Activated T-cell treated with anti-CD3 and anti-CD28 coated beads, Interleukin-2, amount 50 U/mL, for 24 hours (primary cell): ENCODE measurements at regions not wholly inside any gene's neighbourhood (a gene's known extent, or its start where the extent isn't known, plus 50 kb on each side); places are given as distances from the start of the nearest gene placed in this dataset.

ENCODE experiments used
- DNase-seq: peaks from one replicate; pipeline ENCODE4 v3.0.0-alpha.2; 2020
- H3K27ac Mint-ChIP-seq: 2 replicates; pipeline ENCODE4 v1.8.0; 2020; ENCODE audit warnings: mild to moderate bottlenecking, mixed read lengths
- H3K27me3 Mint-ChIP-seq: 2 replicates; pipeline ENCODE4 v1.8.0; 2020; ENCODE audit warnings: mixed read lengths
- H3K36me3 Mint-ChIP-seq: 2 replicates; pipeline ENCODE4 v1.8.0; 2020; ENCODE audit warnings: low read depth, mixed read lengths
- H3K4me1 Mint-ChIP-seq: 2 replicates; pipeline ENCODE4 v1.8.0; 2020; ENCODE audit warnings: low read depth, mixed read lengths
- H3K4me3 Mint-ChIP-seq: 2 replicates; pipeline ENCODE4 v1.8.0; 2020; ENCODE audit warnings: mild to moderate bottlenecking, moderate library complexity, mixed read lengths
- H3K9me3 Mint-ChIP-seq: 2 replicates; pipeline ENCODE4 v1.8.0; 2020; ENCODE audit warnings: mixed read lengths

- Mint-ChIP-seq H3K27ac (no peak overlapping the region), H3K4me3 (no peak overlapping the region), H3K36me3 (no peaks in the 10 kb centered on the region), H3K4me1 (no peaks in the 10 kb centered on the region), H3K9me3 (no peaks in the 10 kb centered on the region), H3K27me3 (no peaks in the 10 kb centered on the region)
- DNase-seq = no peak
These were observed 559.2 kb downstream of the TNS1 start for GRCh38 chr2:217443601-217444000.

- Mint-ChIP-seq H3K36me3 (no peaks in the 10 kb centered on the region), H3K27me3 (no peaks in the 10 kb centered on the region)
These were observed 562.8 kb downstream of the TNS1 start for GRCh38 chr2:217440000-217440399.

GRCh38 chr2:217438821-217439220 lies 564.0 kb downstream of the TNS1 start:
- DNase-seq = no peak
- Mint-ChIP-seq H3K27ac (no peak overlapping the region), H3K27me3 (no peaks in the 10 kb centered on the region), H3K4me3 (no peak overlapping the region), H3K4me1 (peaks cover 7% of the 10 kb centered on the region), H3K9me3 (no peaks in the 10 kb centered on the region), H3K36me3 (no peaks in the 10 kb centered on the region)

More at GRCh38 chr2:217440000-217440399, 562.8 kb downstream of the TNS1 start:
- Mint-ChIP-seq H3K27ac (no peak overlapping the region), H3K4me3 (no peak overlapping the region), H3K9me3 (no peaks in the 10 kb centered on the region), H3K4me1 (no peaks in the 10 kb centered on the region)
- no peak for DNase-seq

GRCh38 chr2:217438136-217438535 lies 564.7 kb downstream of the TNS1 start:
- Mint-ChIP-seq H3K27ac (no peak overlapping the region), H3K9me3 (no peaks in the 10 kb centered on the region), H3K36me3 (no peaks in the 10 kb centered on the region), H3K4me1 (peaks cover 13% of the 10 kb centered on the region), H3K4me3 (no peak overlapping the region), H3K27me3 (no peaks in the 10 kb centered on the region)
- no peak for DNase-seq

- Mint-ChIP-seq H3K4me3 (no peak overlapping the region), H3K9me3 (no peaks in the 10 kb centered on the region)
These were observed 565.4 kb downstream of the TNS1 start for GRCh38 chr2:217437290-217437870.

GRCh38 chr2:217436386-217436785 lies 566.4 kb downstream of the TNS1 start:
- Mint-ChIP-seq H3K4me1 (peaks cover 13% of the 10 kb centered on the region), H3K36me3 (no peaks in the 10 kb centered on the region)

More at GRCh38 chr2:217437290-217437870, 565.4 kb downstream of the TNS1 start:
- H3K27ac Mint-ChIP-seq = no peak overlapping the region
- no peaks in the 10 kb centered on the region for H3K27me3 Mint-ChIP-seq
- H3K36me3 Mint-ChIP-seq = no peaks in the 10 kb centered on the region
- H3K4me1 Mint-ChIP-seq = peaks cover 13% of the 10 kb centered on the region
- no peak for DNase-seq

GRCh38 chr2:217434180-217434975 lies 568.4 kb downstream of the TNS1 start:
- no peaks in the 10 kb centered on the region for H3K36me3 Mint-ChIP-seq
- H3K9me3 Mint-ChIP-seq = no peaks in the 10 kb centered on the region
- H3K4me1 Mint-ChIP-seq = peaks cover 13% of the 10 kb centered on the region
- peak; percentile 31 for DNase-seq
- H3K4me3 Mint-ChIP-seq = no peak overlapping the region
- no peak overlapping the region for H3K27ac Mint-ChIP-seq
- H3K27me3 Mint-ChIP-seq = no peaks in the 10 kb centered on the region

More at GRCh38 chr2:217436386-217436785, 566.4 kb downstream of the TNS1 start:
- Mint-ChIP-seq H3K27me3 (no peaks in the 10 kb centered on the region), H3K4me3 (no peak overlapping the region), H3K27ac (no peak overlapping the region), H3K9me3 (no peaks in the 10 kb centered on the region)
- no peak for DNase-seq

- no peaks in the 10 kb centered on the region for H3K9me3 Mint-ChIP-seq
- H3K27me3 Mint-ChIP-seq = no peaks in the 10 kb centered on the region
- H3K4me1 Mint-ChIP-seq = peaks cover 13% of the 10 kb centered on the region
- DNase-seq = no peak
- no peaks in the 10 kb centered on the region for H3K36me3 Mint-ChIP-seq
- H3K27ac Mint-ChIP-seq = no peak overlapping the region
- H3K4me3 Mint-ChIP-seq = no peak overlapping the region
These were observed 569.3 kb downstream of the TNS1 start for GRCh38 chr2:217433522-217433921.

- Mint-ChIP-seq H3K4me1 (peaks cover 13% of the 10 kb centered on the region), H3K36me3 (no peaks in the 10 kb centered on the region)
These were observed 571.1 kb downstream of the TNS1 start for GRCh38 chr2:217431577-217432269.

GRCh38 chr2:217430916-217431576 lies 571.2 kb upstream of the TNP1 start:
- no peaks in the 10 kb centered on the region for H3K9me3 Mint-ChIP-seq
- peaks cover 13% of the 10 kb centered on the region for H3K4me1 Mint-ChIP-seq
- H3K4me3 Mint-ChIP-seq = no peak overlapping the region
- H3K27ac Mint-ChIP-seq = no peak overlapping the region
- DNase-seq = no peak
- H3K27me3 Mint-ChIP-seq = no peaks in the 10 kb centered on the region
- H3K36me3 Mint-ChIP-seq = no peaks in the 10 kb centered on the region

More at GRCh38 chr2:217431577-217432269, 571.1 kb downstream of the TNS1 start:
- Mint-ChIP-seq H3K9me3 (no peaks in the 10 kb centered on the region), H3K27ac (no peak overlapping the region), H3K27me3 (no peaks in the 10 kb centered on the region), H3K4me3 (no peak overlapping the region)
- no peak for DNase-seq

GRCh38 chr2:217429981-217430500 lies 570.2 kb upstream of the TNP1 start:
- Mint-ChIP-seq H3K27ac (no peak overlapping the region), H3K27me3 (no peaks in the 10 kb centered on the region), H3K36me3 (no peaks in the 10 kb centered on the region), H3K4me3 (no peak overlapping the region), H3K9me3 (no peaks in the 10 kb centered on the region), H3K4me1 (peaks cover 13% of the 10 kb centered on the region)
- DNase-seq = no peak

- Mint-ChIP-seq H3K4me3 (no peak overlapping the region), H3K9me3 (no peaks in the 10 kb centered on the region), H3K27me3 (no peaks in the 10 kb centered on the region), H3K27ac (no peak overlapping the region), H3K4me1 (no peaks in the 10 kb centered on the region), H3K36me3 (no peaks in the 10 kb centered on the region)
- DNase-seq = no peak
These were observed 562.0 kb upstream of the TNP1 start for GRCh38 chr2:217421834-217422233.

GRCh38 chr2:217420854-217421253 lies 561.0 kb upstream of the TNP1 start:
- H3K27ac Mint-ChIP-seq = no peak overlapping the region
- DNase-seq = no peak
- H3K4me1 Mint-ChIP-seq = no peaks in the 10 kb centered on the region
- no peak overlapping the region for H3K4me3 Mint-ChIP-seq
- H3K27me3 Mint-ChIP-seq = no peaks in the 10 kb centered on the region
- no peaks in the 10 kb centered on the region for H3K9me3 Mint-ChIP-seq
- H3K36me3 Mint-ChIP-seq = no peaks in the 10 kb centered on the region

- H3K4me1 Mint-ChIP-seq = no peaks in the 10 kb centered on the region
- no peak for DNase-seq
- H3K36me3 Mint-ChIP-seq = no peaks in the 10 kb centered on the region
- H3K4me3 Mint-ChIP-seq = no peak overlapping the region
- H3K27ac Mint-ChIP-seq = no peak overlapping the region
- H3K9me3 Mint-ChIP-seq = no peaks in the 10 kb centered on the region
- no peaks in the 10 kb centered on the region for H3K27me3 Mint-ChIP-seq
These were observed 559.3 kb upstream of the TNP1 start for GRCh38 chr2:217419055-217419671.
